H1 (cell line): ENCODE measurements at regions not wholly inside any gene's neighbourhood (a gene's known extent, or its start where the extent isn't known, plus 50 kb on each side); places are given as distances from the start of the nearest gene placed in this dataset.

Experiments used
- CTCF ChIA-PET: fragments of 300-600 bp; sonication (Branson Sonifier 250); formaldehyde crosslinking; loops from one replicate; lab custom pipeline; 2021; ENCODE audit not compliant: partially characterized antibody; lab: Charles Lee
- POLR2A ChIA-PET: fragments of 300-600 bp; sonication (Branson Sonifier 250); formaldehyde crosslinking; loops from one replicate; lab custom pipeline; 2021; ENCODE audit warnings: inconsistent platforms; ENCODE audit not compliant: partially characterized antibody; lab: Charles Lee
- DNase-seq, 2 experiments: peaks; one replicate each; pipeline versions ENCODE4 v3.0.0 to v3.0.0-alpha.2; 2010 to 2022; ENCODE audit warnings: low spot score in 2 of 2, low read depth in 1 of 2, mixed read lengths in 1 of 2
- FAIRE-seq: peaks from 2 replicates; lab custom pipeline; 2011; peaks lifted over from hg19 to GRCh38; lab: Jason Lieb, UNC
- H2AFZ ChIP-seq: 2 replicates; pipeline ENCODE4 v1.8.1; 2012; ENCODE audit warnings: low read length, inconsistent platforms
- H2AK5ac ChIP-seq: 2 replicates; pipeline ENCODE4 v1.6.1; 2013; ENCODE audit warnings: low read depth, low read length
- H2BK120ac ChIP-seq: replicated peaks from 2 replicates; pipeline ENCODE3; 2013; ENCODE audit warnings: low read depth, low read length, inconsistent platforms
- H2BK12ac ChIP-seq: 2 replicates; pipeline ENCODE4 v1.6.1; 2013; ENCODE audit warnings: low read depth, low read length
- H2BK15ac ChIP-seq: 2 replicates; pipeline ENCODE4 v1.6.1; 2013; ENCODE audit warnings: low read length
- H2BK20ac ChIP-seq: 2 replicates; pipeline ENCODE4 v1.6.1; 2013; ENCODE audit warnings: low read length
- H2BK5ac ChIP-seq: 2 replicates; pipeline ENCODE4 v1.6.1; 2013; ENCODE audit warnings: low read depth, low read length
- H3K14ac ChIP-seq: 2 replicates; pipeline ENCODE4 v1.6.1; 2013; ENCODE audit warnings: inconsistent platforms; ENCODE audit not compliant: insufficient read length
- H3K18ac ChIP-seq: 2 replicates; pipeline ENCODE4 v1.6.1; 2013; ENCODE audit warnings: low read length; ENCODE audit errors: extremely low read depth
- H3K23ac ChIP-seq: 2 replicates; pipeline ENCODE4 v1.6.1; 2013; ENCODE audit warnings: inconsistent platforms; ENCODE audit not compliant: insufficient read length
- H3K23me2 ChIP-seq: 2 replicates; pipeline ENCODE4 v1.6.1; 2013; ENCODE audit warnings: low read depth, low read length
- H3K27ac ChIP-seq: 2 replicates; pipeline ENCODE4 v1.6.1; 2011; ENCODE audit warnings: low read depth, low read length, inconsistent platforms
- H3K27me3 ChIP-seq, 4 experiments: replicated peaks in 1 of 4; 1 replicate in 1 of 4; 2 replicates in 3 of 4; pipeline versions ENCODE4 v1.6.1 to v1.8.1; 2011 to 2013; ENCODE audit warnings: low read length in 3 of 4, mild to moderate bottlenecking in 3 of 4, inconsistent platforms in 2 of 4, mixed read lengths in 2 of 4, moderate library complexity in 1 of 4; ENCODE audit not compliant: control insufficient read depth in 3 of 4, insufficient read depth in 3 of 4; ENCODE audit errors: extremely low read depth in 1 of 4
- H3K36me3 ChIP-seq, 4 experiments: 2 replicates each; pipeline versions ENCODE4 v1.6.1 to v1.8.1; 2011 to 2013; ENCODE audit warnings: mild to moderate bottlenecking in 4 of 4, low read length in 3 of 4, moderate library complexity in 2 of 4, control low read depth in 1 of 4, inconsistent platforms in 1 of 4; ENCODE audit not compliant: insufficient read depth in 4 of 4, control insufficient read depth in 2 of 4
- H3K4ac ChIP-seq: replicated peaks from 2 replicates; pipeline ENCODE3; 2013; ENCODE audit warnings: low read length, low read depth, mixed read lengths, inconsistent platforms; ENCODE audit not compliant: insufficient read length
- H3K4me1 ChIP-seq, 4 experiments: replicated peaks in 1 of 4; 1 replicate in 1 of 4; 2 replicates in 3 of 4; pipeline versions ENCODE4 v1.6.1 to v1.8.1; 2011 to 2013; ENCODE audit warnings: low read length in 3 of 4, inconsistent platforms in 2 of 4, mixed read lengths in 1 of 4; ENCODE audit not compliant: insufficient read depth in 4 of 4, control insufficient read depth in 3 of 4
- H3K4me2 ChIP-seq, 2 experiments: 2 replicates each; pipeline versions ENCODE4 v1.6.1 to v1.8.1; 2011 to 2013; ENCODE audit warnings: low read depth in 2 of 2, low read length in 2 of 2, control low read depth in 1 of 2, inconsistent platforms in 1 of 2, mild to moderate bottlenecking in 1 of 2; ENCODE audit not compliant: insufficient read depth in 1 of 2
- H3K4me3 ChIP-seq, 4 experiments: fragments of 200-600, 300-600 bp in 1 of 4; sonication (generic), shearing (Covaris generic), sonication (Bioruptor Twin) in 1 of 4; 2 replicates each; pipeline versions ENCODE4 v1.5.1 to v1.8.1; 2011 to 2016; ENCODE audit warnings: low read length in 4 of 4, low read depth in 3 of 4, control low read depth in 2 of 4, inconsistent platforms in 2 of 4, mild to moderate bottlenecking in 2 of 4, mixed read lengths in 1 of 4, moderate library complexity in 1 of 4; ENCODE audit not compliant: insufficient read depth in 2 of 4; ENCODE audit errors: extremely low read depth in 1 of 4
- H3K56ac ChIP-seq: replicated peaks from 2 replicates; pipeline ENCODE3; 2013; ENCODE audit warnings: low read depth, mild to moderate bottlenecking, mixed read lengths, low read length, inconsistent platforms; ENCODE audit not compliant: insufficient read length
- H3K79me1 ChIP-seq: 2 replicates; pipeline ENCODE4 v1.6.1; 2013; ENCODE audit warnings: low read depth, low read length, control low read depth
- H3K79me2 ChIP-seq, 2 experiments: 2 replicates each; pipeline versions ENCODE4 v1.6.1 to v1.8.1; 2012 to 2013; ENCODE audit warnings: low read length in 2 of 2, mild to moderate bottlenecking in 2 of 2, inconsistent platforms in 1 of 2; ENCODE audit not compliant: insufficient read depth in 2 of 2, control insufficient read depth in 1 of 2
- H3K9ac ChIP-seq, 4 experiments: replicated peaks in 1 of 4; 1 replicate in 1 of 4; 2 replicates in 3 of 4; pipeline versions ENCODE4 v1.6.1 to v1.8.1; 2011 to 2013; ENCODE audit warnings: low read depth in 3 of 4, low read length in 3 of 4, control low read depth in 2 of 4, mild to moderate bottlenecking in 2 of 4, moderate library complexity in 2 of 4, inconsistent platforms in 1 of 4; ENCODE audit errors: extremely low read depth in 1 of 4
- H3K9me3 ChIP-seq, 2 experiments: 2 replicates each; pipeline versions ENCODE4 v1.6.1 to v1.8.1; 2012 to 2013; ENCODE audit warnings: mild to moderate bottlenecking in 2 of 2, moderate library complexity in 2 of 2, control low read depth in 1 of 2, inconsistent platforms in 1 of 2, low read depth in 1 of 2, low read length in 1 of 2, mixed read lengths in 1 of 2; ENCODE audit not compliant: insufficient read depth in 2 of 2
- H4K20me1 ChIP-seq, 2 experiments: replicated peaks in 1 of 2; 2 replicates each; pipeline versions ENCODE3 to v1.8.1; 2011 to 2013; ENCODE audit warnings: inconsistent platforms in 2 of 2, low read length in 2 of 2, mild to moderate bottlenecking in 1 of 2; ENCODE audit not compliant: insufficient read depth in 2 of 2, control insufficient read depth in 1 of 2
- H4K5ac ChIP-seq: 2 replicates; pipeline ENCODE4 v1.6.1; 2013; ENCODE audit warnings: low read length, low read depth, mixed read lengths, inconsistent platforms; ENCODE audit not compliant: insufficient read length
- H4K8ac ChIP-seq: 2 replicates; pipeline ENCODE4 v1.8.0; 2013; ENCODE audit warnings: mild to moderate bottlenecking, moderate library complexity, low read length, inconsistent platforms; ENCODE audit not compliant: insufficient read depth; ENCODE audit errors: extremely low read depth
- H4K91ac ChIP-seq: replicated peaks from 2 replicates; pipeline ENCODE3; 2013; ENCODE audit warnings: low read length, mixed read lengths, inconsistent platforms; ENCODE audit not compliant: insufficient read length
- SP2 ChIP-seq: IDR thresholded peaks from 2 replicates; pipeline ENCODE4 v1.6.1; 2012; ENCODE audit warnings: mild to moderate bottlenecking, low read length, inconsistent platforms
- WGBS, 2 experiments: shearing (Covaris generic) in 1 of 2; methylation state at CpG; one replicate each; pipeline versions ENCODE4 v1.1.6 to v1.1.7; 2013 to 2015; ENCODE audit warnings: low lambda C conversion rate in 2 of 2, mixed read lengths in 2 of 2, inconsistent platforms in 1 of 2, low coverage in 1 of 2, missing lambda C conversion rate in 1 of 2; ENCODE audit not compliant: insufficient replicate concordance in 2 of 2, insufficient coverage in 1 of 2, insufficient read length in 1 of 2; ENCODE audit errors: extremely low coverage in 1 of 2, missing lambda C conversion rate in 1 of 2; 5-methylcytosine and 5-hydroxymethylcytosine counted together

GRCh38 chr10:120012566-120012965 lies 120.0 kb downstream of the SEC23IP start:
- FAIRE-seq: no peak
- no peak overlapping the region for H2BK5ac ChIP-seq
- H2BK120ac ChIP-seq: no peak overlapping the region
- no peaks in the 10 kb centered on the region for H4K20me1 ChIP-seq
- H3K36me3 ChIP-seq: no peaks in the 10 kb centered on the region
- DNase-seq: no peak
- no peak overlapping the region for H3K9ac ChIP-seq
- H3K4ac ChIP-seq: no peak overlapping the region
- no peaks in the 10 kb centered on the region for H3K79me1 ChIP-seq
- no peaks in the 10 kb centered on the region for H3K4me1 ChIP-seq
- 88% methylated on average over 7 of the region's 7 CpGs; no CpG with 5 or more reads in 1 of the 2 experiments for WGBS, 2 experiments
- no peaks in the 10 kb centered on the region for H3K79me2 ChIP-seq
- CTCF ChIA-PET: interaction anchor here (1.4 to 2.5 kb wide), 2 partner anchors 173 to 209 kb away, joined by 3 to 30 read pairs; no protein-coding TSS in a partner anchor
- H2BK12ac ChIP-seq: no peak overlapping the region
- no peak overlapping the region for H3K56ac ChIP-seq
- no peak overlapping the region for H4K5ac ChIP-seq
- no peak overlapping the region for H3K4me2 ChIP-seq
- H2AFZ ChIP-seq: no peak overlapping the region
- no peak overlapping the region for H3K14ac ChIP-seq
- H4K8ac ChIP-seq: no peak overlapping the region
- POLR2A ChIA-PET: no interaction called here
- H3K23me2 ChIP-seq: no peaks in the 10 kb centered on the region
- H3K4me3 ChIP-seq: no peak overlapping the region
- no peak overlapping the region for H3K27ac ChIP-seq
- H3K27me3 ChIP-seq: no peaks in the 10 kb centered on the region
- H3K23ac ChIP-seq: no peak overlapping the region
- no peak overlapping the region for H2AK5ac ChIP-seq
- no peak overlapping the region for H4K91ac ChIP-seq
- H3K18ac ChIP-seq: no peak overlapping the region
- H3K9me3 ChIP-seq: no peaks in the 10 kb centered on the region
- H2BK20ac ChIP-seq: no peak overlapping the region
- H2BK15ac ChIP-seq: no peak overlapping the region
- no peak for TF ChIP-seq SP2
